Tibial artery (tissue), 4 donors: ENCODE measurements at regions not wholly inside any gene's neighbourhood (a gene's known extent, or its start where the extent isn't known, plus 50 kb on each side); places are given as distances from the start of the nearest gene placed in this dataset.

Source experiments
- DNase-seq, 2 donors: peaks; one replicate each; pipeline ENCODE4 v3.0.0-alpha.2; 2019
- H3K27ac ChIP-seq, 2 donors: fragments of 200-600 bp; sonication (generic) in 1 of 2; 1 replicate in 1 of 2; 2 replicates in 1 of 2; pipeline ENCODE4 v1.5.1; 2018 to 2019; ENCODE audit warnings: mild to moderate bottlenecking in 1 of 2
- H3K27me3 ChIP-seq, 2 donors: fragments of 200-600 bp; sonication (generic) in 1 of 2; one replicate each; pipeline versions ENCODE4 v1.5.1 to v1.6.0; 2016 to 2019
- H3K36me3 ChIP-seq, 3 donors: fragments of 200-600 bp; sonication (generic) in 2 of 3; one replicate each; pipeline ENCODE4 v1.5.1; 2016 to 2019; ENCODE audit warnings: mild to moderate bottlenecking in 2 of 3
- H3K4me1 ChIP-seq, 4 donors: fragments of 200-600 bp; sonication (generic) in 2 of 4; 1 replicate in 3 of 4; 2 replicates in 1 of 4; pipeline ENCODE4 v1.5.1; 2016 to 2019
- H3K4me3 ChIP-seq, 2 donors: fragments of 200-600 bp; sonication (generic) in 1 of 2; 1 replicate in 1 of 2; 2 replicates in 1 of 2; pipeline ENCODE4 v1.5.1; 2018 to 2019; ENCODE audit warnings: mild to moderate bottlenecking in 2 of 2
- H3K9me3 ChIP-seq, 3 donors: fragments of 200-600 bp; sonication (generic) in 1 of 3; one replicate each; pipeline ENCODE4 v1.5.1; 2016 to 2019
- intact Hi-C: fragments of 100-400 bp; cut with DNase I; formaldehyde crosslinking; loops from one replicate; pipeline ENCODE4 v1.15.0; 2023; ENCODE audit warnings: low total_unique reads
- TF ChIP-seq, protein P1 (sequence below), 2 experiments: fragments of 200-600 bp in 1 of 2; fragments of 450-650 bp in 1 of 2; IDR thresholded peaks; one replicate each; pipeline ENCODE4 v1.5.1; 2017 to 2019; ENCODE audit warnings: antibody characterized with exemption in 2 of 2, mild to moderate bottlenecking in 1 of 2, moderate library complexity in 1 of 2

DNA sequence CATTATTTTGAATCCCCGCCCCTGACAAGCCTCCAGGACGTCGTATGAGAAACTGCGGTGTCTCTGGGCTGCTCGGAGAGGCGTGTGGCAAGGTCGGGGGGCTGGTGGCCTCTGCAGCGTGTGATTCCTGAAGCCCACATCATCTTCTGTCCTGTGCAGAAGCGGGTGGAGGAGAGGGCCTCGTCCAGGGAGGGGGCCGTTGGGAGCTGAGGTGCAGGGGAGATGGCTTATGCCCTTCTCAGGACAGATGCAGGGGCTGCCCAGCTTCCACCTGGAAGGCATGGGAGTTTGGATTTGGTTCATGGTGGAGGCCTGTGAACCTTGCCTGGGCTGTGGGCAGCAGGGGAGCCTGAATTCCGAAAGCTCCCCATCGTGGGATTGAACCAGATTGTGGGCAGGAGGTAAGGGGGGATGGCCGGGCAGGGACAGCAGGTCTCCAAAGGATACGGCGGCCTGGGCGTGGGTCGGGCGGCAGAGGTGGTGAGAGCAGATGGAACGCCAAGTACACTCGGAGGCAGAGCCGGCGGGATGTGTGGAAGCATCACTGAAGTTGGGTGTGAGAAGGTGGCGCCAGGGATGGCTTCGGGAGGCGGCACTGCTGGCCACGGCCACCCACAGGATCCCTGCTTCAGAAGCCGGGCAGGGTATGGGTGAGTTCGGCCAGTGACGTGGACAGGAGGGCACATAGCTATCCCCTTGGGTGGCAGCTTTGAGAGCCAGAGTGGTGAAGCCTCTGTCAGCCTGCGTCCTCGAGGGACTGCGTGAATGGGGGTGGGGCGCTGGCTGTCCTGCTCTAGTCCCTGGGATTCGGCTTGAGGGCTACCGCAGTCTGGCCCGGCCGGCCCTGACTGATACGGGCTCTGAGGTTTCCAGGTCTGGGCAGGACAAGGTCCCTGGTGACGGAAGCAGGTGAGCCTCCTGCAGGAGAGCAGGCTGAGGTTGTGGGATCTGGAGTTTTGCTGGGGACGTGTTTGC, 76.3 kb upstream of the ADRA2C start:
- DNase-seq, result peak in 1 of 2 donors; percentile 65
- Histone ChIP-seq H3K27me3 (peaks cover 0 to 13% of the 10 kb centered on the region in 2 donors), H3K27ac (no peak overlapping the region)

DNA sequence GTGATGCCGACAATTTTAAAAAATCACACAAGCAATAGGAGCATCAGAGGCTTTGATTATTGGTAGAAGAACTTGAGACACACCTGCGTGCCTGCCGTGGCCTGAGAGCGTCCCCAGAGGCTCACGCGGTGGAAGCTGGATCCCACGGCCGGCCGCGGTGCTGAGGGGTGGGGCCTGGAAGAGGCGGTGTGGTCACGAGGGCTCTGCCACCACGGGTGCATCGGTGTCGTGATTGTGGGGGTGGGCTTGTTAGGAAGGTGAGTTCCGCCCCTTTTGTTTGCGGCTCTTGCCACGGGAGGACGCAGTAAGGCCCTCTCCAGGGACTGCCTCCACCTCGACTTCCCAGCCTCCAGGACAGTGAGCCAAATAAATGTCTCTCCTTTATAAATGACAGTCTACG, 77.2 kb upstream of the ADRA2C start:
- intact Hi-C loops, result no loop called here
- H3K4me3 ChIP-seq, result no peak overlapping the region
- TF ChIP-seq, protein P1, sequence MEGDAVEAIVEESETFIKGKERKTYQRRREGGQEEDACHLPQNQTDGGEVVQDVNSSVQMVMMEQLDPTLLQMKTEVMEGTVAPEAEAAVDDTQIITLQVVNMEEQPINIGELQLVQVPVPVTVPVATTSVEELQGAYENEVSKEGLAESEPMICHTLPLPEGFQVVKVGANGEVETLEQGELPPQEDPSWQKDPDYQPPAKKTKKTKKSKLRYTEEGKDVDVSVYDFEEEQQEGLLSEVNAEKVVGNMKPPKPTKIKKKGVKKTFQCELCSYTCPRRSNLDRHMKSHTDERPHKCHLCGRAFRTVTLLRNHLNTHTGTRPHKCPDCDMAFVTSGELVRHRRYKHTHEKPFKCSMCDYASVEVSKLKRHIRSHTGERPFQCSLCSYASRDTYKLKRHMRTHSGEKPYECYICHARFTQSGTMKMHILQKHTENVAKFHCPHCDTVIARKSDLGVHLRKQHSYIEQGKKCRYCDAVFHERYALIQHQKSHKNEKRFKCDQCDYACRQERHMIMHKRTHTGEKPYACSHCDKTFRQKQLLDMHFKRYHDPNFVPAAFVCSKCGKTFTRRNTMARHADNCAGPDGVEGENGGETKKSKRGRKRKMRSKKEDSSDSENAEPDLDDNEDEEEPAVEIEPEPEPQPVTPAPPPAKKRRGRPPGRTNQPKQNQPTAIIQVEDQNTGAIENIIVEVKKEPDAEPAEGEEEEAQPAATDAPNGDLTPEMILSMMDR (IDR thresholded peaks at IDR 0.05), result no peak
- H3K27ac ChIP-seq, result no peak overlapping the region
- no peaks in the 10 kb centered on the region for H3K4me1 ChIP-seq
- H3K36me3 ChIP-seq, result no peaks in the 10 kb centered on the region
- peak in 1 of 2 donors; percentile 59 for DNase-seq
- no peaks in the 10 kb centered on the region for H3K9me3 ChIP-seq
- peaks cover 0 to 21% of the 10 kb centered on the region in 2 donors for H3K27me3 ChIP-seq

More for the DNA sequence above, 76.3 kb upstream of the ADRA2C start:
- H3K9me3 ChIP-seq, result no peaks in the 10 kb centered on the region
- H3K4me1 ChIP-seq, result no peaks in the 10 kb centered on the region
- no peak overlapping the region for H3K4me3 ChIP-seq
- H3K36me3 ChIP-seq, result no peaks in the 10 kb centered on the region
- TF ChIP-seq, protein P1 (IDR thresholded peaks at IDR 0.05), result no peak
- intact Hi-C loops, result no loop called here

DNA sequence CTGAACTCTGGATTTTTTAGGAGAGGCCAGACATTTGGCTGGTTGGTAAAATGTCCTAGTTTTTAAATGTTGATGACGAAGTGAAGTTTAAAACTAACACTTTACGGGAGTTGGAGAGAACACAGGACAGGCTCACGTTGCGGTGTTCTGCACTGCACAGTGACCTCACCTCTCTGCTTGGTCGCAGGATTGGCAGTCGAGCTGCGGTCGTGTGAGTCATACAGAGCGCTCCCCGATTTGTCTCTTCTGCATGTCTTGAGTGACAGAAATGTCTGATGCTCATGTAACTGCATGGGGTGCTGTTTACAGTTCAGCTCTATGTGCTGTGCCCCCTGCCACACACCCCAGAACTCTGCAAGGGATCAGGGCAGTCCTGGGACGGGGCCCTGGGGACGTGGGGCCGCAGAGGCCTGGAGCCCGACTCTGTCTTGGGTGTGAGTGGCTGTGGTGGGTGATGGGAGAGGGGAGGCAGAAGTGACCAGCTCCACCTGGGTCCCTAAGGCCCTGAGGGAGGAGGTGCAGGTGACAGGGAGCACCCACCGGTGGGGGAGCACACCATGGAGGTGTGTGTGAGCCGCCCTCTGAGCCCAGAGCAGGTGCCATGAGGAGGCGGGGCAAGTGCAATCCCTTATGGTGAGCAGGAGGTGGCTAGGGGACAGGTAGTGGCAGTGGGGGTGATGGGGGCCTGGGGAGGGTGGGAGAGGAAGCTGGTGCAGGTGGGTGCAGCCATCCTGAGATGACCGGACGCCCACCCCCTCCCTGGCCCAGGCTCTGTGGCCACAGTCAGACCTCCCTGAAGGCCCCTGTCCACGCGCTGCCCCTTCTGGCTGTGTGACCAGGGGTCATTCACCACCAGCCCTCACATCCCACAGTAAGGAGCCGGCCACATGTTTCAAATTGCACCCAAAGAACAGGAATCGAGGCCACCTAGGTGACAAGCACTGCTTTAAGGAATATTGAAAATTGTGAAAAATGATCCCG, 77.9 kb upstream of the ADRA2C start:
- no peaks in the 10 kb centered on the region for H3K9me3 ChIP-seq
- intact Hi-C loops, result no loop called here
- no peaks in the 10 kb centered on the region for H3K36me3 ChIP-seq
- TF ChIP-seq, protein P1 (IDR thresholded peaks at IDR 0.05), result no peak
- H3K27ac ChIP-seq, result no peak overlapping the region
- no peak overlapping the region for H3K4me3 ChIP-seq
- H3K4me1 ChIP-seq, result no peaks in the 10 kb centered on the region
- DNase-seq, result peak in 1 of 2 donors; percentile 41
- H3K27me3 ChIP-seq, result peaks cover 0 to 28% of the 10 kb centered on the region in 2 donors

DNA sequence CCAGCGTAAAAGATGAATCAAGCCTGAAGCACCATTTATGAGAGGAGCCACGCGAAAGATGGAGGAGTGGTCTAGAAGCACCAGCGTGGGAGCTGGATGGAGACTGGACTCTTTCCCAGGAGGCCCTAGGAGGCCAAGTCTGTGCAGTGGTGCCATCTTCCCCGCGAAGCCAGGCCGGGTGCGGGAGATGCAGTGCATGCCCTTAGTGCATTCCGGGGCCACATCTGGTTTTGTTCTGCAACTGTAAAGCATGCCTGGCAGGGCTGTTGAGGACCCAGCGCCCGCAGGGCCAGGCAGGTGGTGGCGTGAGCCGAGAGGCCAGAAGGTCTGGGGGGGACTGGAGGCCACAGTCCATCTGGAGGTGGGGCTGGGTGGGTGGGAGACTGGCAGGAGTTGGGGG, 78.6 kb upstream of the ADRA2C start:
- Histone ChIP-seq H3K9me3 (no peaks in the 10 kb centered on the region), H3K27me3 (peaks cover 0 to 29% of the 10 kb centered on the region in 2 donors), H3K36me3 (no peaks in the 10 kb centered on the region), H3K4me1 (no peaks in the 10 kb centered on the region), H3K27ac (no peak overlapping the region), H3K4me3 (no peak overlapping the region)
- DNase-seq, result peak in 1 of 2 donors; percentile 27
- intact Hi-C loops, result no loop called here
- TF ChIP-seq, protein P1 (IDR thresholded peaks at IDR 0.05), result no peak

DNA sequence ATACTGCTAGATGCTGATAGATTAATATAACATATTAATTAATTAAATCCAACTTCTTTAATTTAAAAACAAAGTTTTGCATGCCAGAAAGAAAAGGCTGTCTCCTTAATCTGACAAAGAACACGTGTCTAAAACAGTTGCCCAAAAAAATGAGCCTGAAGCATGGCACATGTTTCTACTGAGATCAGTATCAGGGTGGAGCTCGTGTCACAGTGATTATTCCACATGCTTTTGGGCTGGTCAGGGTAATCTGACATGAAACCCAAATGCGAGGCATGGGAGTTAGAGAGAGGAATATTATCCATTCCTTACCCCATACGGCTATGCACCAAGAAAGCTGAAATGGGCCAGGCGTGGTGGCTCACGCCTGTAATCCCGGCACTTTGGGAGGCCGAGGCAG, 79.4 kb upstream of the ADRA2C start:
- intact Hi-C loops, result no loop called here
- no peak overlapping the region for H3K4me3 ChIP-seq
- DNase-seq, result peak in 1 of 2 donors; percentile 24
- no peaks in the 10 kb centered on the region for H3K36me3 ChIP-seq
- H3K27ac ChIP-seq, result no peak overlapping the region
- H3K4me1 ChIP-seq, result no peaks in the 10 kb centered on the region
- TF ChIP-seq, protein P1 (IDR thresholded peaks at IDR 0.05), result no peak
- H3K9me3 ChIP-seq, result no peaks in the 10 kb centered on the region
- peaks cover 0 to 29% of the 10 kb centered on the region in 2 donors for H3K27me3 ChIP-seq
